ENCODE measurements at regions not wholly inside any gene's neighbourhood (a gene's known extent, or its start where the extent isn't known, plus 50 kb on each side); places are given as distances from the start of the nearest gene placed in this dataset.

GRCh38 chr6:40312213-40313015, 274.8 kb downstream of the LRFN2 start:
- no peak for DNase-seq (ENCODE audit: low read depth in 2 of 2)

- peak; percentile 29 to 30 for DNase-seq (ENCODE audit: low read depth in 2 of 2)
These were observed 278.4 kb downstream of the LRFN2 start for GRCh38 chr6:40308533-40309306.

- no peak for DNase-seq (ENCODE audit: low read depth in 2 of 2)
These were observed 279.5 kb downstream of the LRFN2 start for GRCh38 chr6:40307712-40308111.

GRCh38 chr6:40302856-40303454, 284.2 kb downstream of the LRFN2 start:
- no peak for DNase-seq (ENCODE audit: low read depth in 2 of 2)

- no peak for DNase-seq (ENCODE audit: low read depth in 2 of 2)
These were observed 287.5 kb downstream of the LRFN2 start for GRCh38 chr6:40299681-40300080.

GRCh38 chr6:40298207-40298606, 289.0 kb downstream of the LRFN2 start:
- DNase-seq (ENCODE audit: low read depth in 2 of 2), result no peak

- no peak for DNase-seq (ENCODE audit: low read depth in 2 of 2)
These were observed 291.8 kb downstream of the LRFN2 start for GRCh38 chr6:40295251-40295950.

GRCh38 chr6:40293460-40294185, 293.5 kb downstream of the LRFN2 start:
- no peak for DNase-seq (ENCODE audit: low read depth in 2 of 2)

GRCh38 chr6:40293060-40293459, 294.1 kb downstream of the LRFN2 start:
- DNase-seq (ENCODE audit: low read depth in 2 of 2), result no peak

- no peak for DNase-seq (ENCODE audit: low read depth in 2 of 2)
These were observed 296.3 kb downstream of the LRFN2 start for GRCh38 chr6:40290816-40291215.

GRCh38 chr6:40288919-40289318, 298.2 kb downstream of the LRFN2 start:
- DNase-seq (ENCODE audit: low read depth in 2 of 2), result no peak

GRCh38 chr6:40287296-40287850, 299.8 kb downstream of the LRFN2 start:
- DNase-seq (ENCODE audit: low read depth in 2 of 2), result no peak

GRCh38 chr6:40286721-40287120, 300.4 kb downstream of the LRFN2 start:
- DNase-seq (ENCODE audit: low read depth in 2 of 2), result no peak

GRCh38 chr6:40285996-40286395, 301.2 kb downstream of the LRFN2 start:
- no peak for DNase-seq (ENCODE audit: low read depth in 2 of 2)

GRCh38 chr6:40285535-40285934, 301.6 kb downstream of the LRFN2 start:
- no peak for DNase-seq (ENCODE audit: low read depth in 2 of 2)

- no peak for DNase-seq (ENCODE audit: low read depth in 2 of 2)
These were observed 304.2 kb downstream of the LRFN2 start for GRCh38 chr6:40282986-40283385.

- no peak for DNase-seq (ENCODE audit: low read depth in 2 of 2)
These were observed 305.8 kb downstream of the LRFN2 start for GRCh38 chr6:40281402-40281801.

- no peak for DNase-seq (ENCODE audit: low read depth in 2 of 2)
These were observed 306.9 kb downstream of the LRFN2 start for GRCh38 chr6:40280231-40280630.

- no peak for DNase-seq (ENCODE audit: low read depth in 2 of 2)
These were observed 311.0 kb downstream of the LRFN2 start for GRCh38 chr6:40276141-40276540.

GRCh38 chr6:40274058-40274457, 313.1 kb downstream of the LRFN2 start:
- DNase-seq (ENCODE audit: low read depth in 2 of 2), result no peak

- no peak for DNase-seq (ENCODE audit: low read depth in 2 of 2)
These were observed 318.6 kb downstream of the LRFN2 start for GRCh38 chr6:40268614-40269013.

All from stimulated activated CD4-positive, alpha-beta T cell treated with anti-CD3 and anti-CD28 coated beads, Interleukin-1b, Interleukin-23, amount 100 ng/mL, for 4 hours (primary cell).